H1 (cell line): ENCODE measurements at regions not wholly inside any gene's neighbourhood (a gene's known extent, or its start where the extent isn't known, plus 50 kb on each side); places are given as distances from the start of the nearest gene placed in this dataset.

Experiments
- HDAC6 ChIP-seq: IDR thresholded peaks from one replicate; pipeline ENCODE4 v1.7.1; 2012; ENCODE audit warnings: low read depth, mild to moderate bottlenecking, inconsistent platforms, low read length, moderate library complexity

- no peak for TF ChIP-seq HDAC6
Measured at GRCh38 chr4:137681081-137681480, 148.8 kb upstream of the PCDH18 start (continued).
